Left ventricle myocardium superior (tissue), 1 donor: ENCODE measurements at regions not wholly inside any gene's neighbourhood (a gene's known extent, or its start where the extent isn't known, plus 50 kb on each side); places are given as distances from the start of the nearest gene placed in this dataset.

ENCODE experiments used
- ATAC-seq: fragments of 200-7000 bp; cut with Tn5 transposase; one replicate; pipeline ENCODE4 v1.9.1; 2020; ENCODE audit warnings: mild to moderate bottlenecking, moderate library complexity
- DNase-seq: peaks from one replicate; pipeline ENCODE4 v3.0.0-alpha.2; 2020
- intact Hi-C: fragments of 100-400 bp; cut with micrococcal nuclease; formaldehyde crosslinking; loops from one replicate; pipeline ENCODE4 v1.11.0; 2022
- donor health status: DM: no; HTN: yes; CAD: no; lungs with severe emphysema.

GRCh38 chr6:148650941-148651505, 95.8 kb upstream of the UST start:
- DNase-seq, result no peak
- ATAC-seq, result no peak
- intact Hi-C loops, result no loop called here

GRCh38 chr6:148652205-148652604, 94.6 kb upstream of the UST start:
- intact Hi-C loops, result no loop called here

GRCh38 chr6:148653138-148653776, 93.6 kb upstream of the UST start:
- DNase-seq (no peak), ATAC-seq (no peak)
- intact Hi-C loops, result no loop called here

More at GRCh38 chr6:148652205-148652604, 94.6 kb upstream of the UST start:
- DNase-seq, result no peak
- ATAC-seq, result no peak

GRCh38 chr6:148657048-148657447, 89.8 kb upstream of the UST start:
- intact Hi-C loops, result no loop called here
- DNase-seq (no peak), ATAC-seq (peak; percentile 38)

GRCh38 chr6:148658681-148659430, 88.0 kb upstream of the UST start:
- DNase-seq, result no peak
- intact Hi-C loops, result no loop called here
- ATAC-seq, result no peak

GRCh38 chr6:148667395-148667794, 79.4 kb upstream of the UST start:
- ATAC-seq, result no peak
- DNase-seq, result no peak
- intact Hi-C loops, result no loop called here

GRCh38 chr6:148671085-148671484, 75.7 kb upstream of the UST start:
- ATAC-seq (no peak), DNase-seq (no peak)
- intact Hi-C loops, result no loop called here

GRCh38 chr6:148671952-148672351, 74.9 kb upstream of the UST start:
- intact Hi-C loops, result no loop called here
- ATAC-seq, result no peak
- DNase-seq, result no peak

- no peak for DNase-seq
- no peak for ATAC-seq
- intact Hi-C loops, result no loop called here
Observed at GRCh38 chr6:148674306-148674705, 72.5 kb upstream of the UST start.

- DNase-seq (no peak), ATAC-seq (no peak)
- intact Hi-C loops, result no loop called here
Observed at GRCh38 chr6:148677594-148678476, 69.0 kb upstream of the UST start.

GRCh38 chr6:148678682-148679081, 68.1 kb upstream of the UST start:
- intact Hi-C loops, result no loop called here
- ATAC-seq (no peak), DNase-seq (no peak)

- ATAC-seq (no peak), DNase-seq (no peak)
- intact Hi-C loops, result no loop called here
Observed at GRCh38 chr6:148681666-148682065, 65.2 kb upstream of the UST start.

GRCh38 chr6:148682252-148682651, 64.6 kb upstream of the UST start:
- intact Hi-C loops, result no loop called here
- DNase-seq (no peak), ATAC-seq (no peak)

- intact Hi-C loops, result no loop called here
- DNase-seq, result no peak
- ATAC-seq, result peak; percentile 54
Observed at GRCh38 chr6:148682990-148683389, 63.8 kb upstream of the UST start.

GRCh38 chr6:148689168-148689567, 57.7 kb upstream of the UST start:
- no peak for DNase-seq

GRCh38 chr6:148693882-148694484, 52.8 kb upstream of the UST start:
- ATAC-seq, result no peak
- intact Hi-C loops, result no loop called here
- DNase-seq, result no peak

More at GRCh38 chr6:148689168-148689567, 57.7 kb upstream of the UST start:
- no peak for ATAC-seq
- intact Hi-C loops, result no loop called here
